Psoas muscle (tissue), 7 donors: ENCODE measurements at regions not wholly inside any gene's neighbourhood (a gene's known extent, or its start where the extent isn't known, plus 50 kb on each side); places are given as distances from the start of the nearest gene placed in this dataset.

Source experiments
- ATAC-seq, 4 donors: fragments of 200-7000 bp; cut with Tn5 transposase; one replicate each; pipeline ENCODE4 v1.9.1; 2020; ENCODE audit warnings: moderate library complexity in 3 of 4, mild to moderate bottlenecking in 2 of 4
- DNase-seq, 2 donors: peaks; one replicate each; pipeline ENCODE4 v3.0.0-alpha.2; 2020
- H3K27ac ChIP-seq: fragments of 200-600 bp; one replicate; pipeline ENCODE4 v1.8.0; 2022
- H3K27me3 ChIP-seq, 3 donors: fragments of 200-600 bp in 1 of 3; one replicate each; pipeline versions ENCODE4 v1.6.1 to v1.8.0; 2013 to 2022; ENCODE audit warnings: low read length in 2 of 3, mild to moderate bottlenecking in 2 of 3, moderate library complexity in 1 of 3; ENCODE audit not compliant: insufficient read depth in 3 of 3
- H3K36me3 ChIP-seq, 2 donors: fragments of 200-600 bp in 1 of 2; one replicate each; pipeline versions ENCODE4 v1.6.1 to v1.8.0; 2013 to 2022; ENCODE audit warnings: low read depth in 1 of 2, mild to moderate bottlenecking in 1 of 2, moderate library complexity in 1 of 2; ENCODE audit not compliant: insufficient read depth in 1 of 2
- H3K4me1 ChIP-seq: fragments of 200-600 bp; one replicate; pipeline ENCODE4 v1.8.0; 2022
- H3K4me3 ChIP-seq: fragments of 200-600 bp; one replicate; pipeline ENCODE4 v1.8.0; 2022; ENCODE audit warnings: mild to moderate bottlenecking
- H3K9me3 ChIP-seq: fragments of 200-600 bp; one replicate; pipeline ENCODE4 v1.8.0; 2022
- WGBS, 3 donors: extraction: QIAGEN DNeasy Blood & Tissue Kit; methylation state at CpG; one replicate each; pipeline versions ENCODE4 v1.1.6 to v1.1.7; 2013; 5-methylcytosine and 5-hydroxymethylcytosine counted together
- intact Hi-C, 2 donors: fragments of 100-400 bp; cut with DNase I; formaldehyde crosslinking; loops; one replicate each; pipeline versions ENCODE4 v1.11.0 to v1.14.2; 2022
- TF ChIP-seq, protein P1 (sequence below): fragments of 200-600 bp; IDR thresholded peaks from one replicate; pipeline ENCODE4 v1.8.0; 2022; ENCODE audit warnings: antibody characterized with exemption
- donor health status: healthy with polysubstance abuse.
- donor health status: DM: no; HTN: no; CAD: no; lungs with moderate emphysema.
- donor health status: Bipolar disorder and iron deficiency.
- donor health status: healthy.
- donor health status: DM: yes; HTN: yes; CAD: no.
- donor health status: DM: no; HTN: no; CAD: no.
- donor health status: DM: yes; HTN: yes; CAD: no.

DNA sequence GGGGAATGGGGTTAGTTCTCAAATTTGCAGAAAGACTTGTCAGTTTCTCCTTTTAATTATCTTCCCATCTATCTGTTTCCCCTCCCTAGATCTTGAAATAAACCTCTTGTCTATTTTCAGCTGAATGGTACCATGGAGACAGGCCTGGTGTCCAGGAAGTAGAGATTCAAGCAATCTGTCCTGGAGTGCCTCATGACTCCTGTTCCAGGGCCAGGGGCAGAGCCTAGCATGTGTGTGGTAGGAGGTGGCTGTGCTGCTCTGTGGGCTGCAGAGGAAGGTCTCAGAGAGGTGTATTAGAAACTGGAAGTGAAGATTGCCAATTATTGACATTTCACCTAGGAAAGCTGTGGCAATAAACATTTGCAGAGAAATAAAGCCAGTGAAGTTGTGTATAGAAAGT is 175.8 kb upstream of the ATP10B start:
- ATAC-seq: no peak
- Histone ChIP-seq H3K9me3 (no peaks in the 10 kb centered on the region), H3K4me1 (no peaks in the 10 kb centered on the region), H3K27ac (no peak overlapping the region), H3K27me3 (no peaks in the 10 kb centered on the region), H3K36me3 (no peaks in the 10 kb centered on the region), H3K4me3 (no peak overlapping the region)
- TF ChIP-seq, protein P1, sequence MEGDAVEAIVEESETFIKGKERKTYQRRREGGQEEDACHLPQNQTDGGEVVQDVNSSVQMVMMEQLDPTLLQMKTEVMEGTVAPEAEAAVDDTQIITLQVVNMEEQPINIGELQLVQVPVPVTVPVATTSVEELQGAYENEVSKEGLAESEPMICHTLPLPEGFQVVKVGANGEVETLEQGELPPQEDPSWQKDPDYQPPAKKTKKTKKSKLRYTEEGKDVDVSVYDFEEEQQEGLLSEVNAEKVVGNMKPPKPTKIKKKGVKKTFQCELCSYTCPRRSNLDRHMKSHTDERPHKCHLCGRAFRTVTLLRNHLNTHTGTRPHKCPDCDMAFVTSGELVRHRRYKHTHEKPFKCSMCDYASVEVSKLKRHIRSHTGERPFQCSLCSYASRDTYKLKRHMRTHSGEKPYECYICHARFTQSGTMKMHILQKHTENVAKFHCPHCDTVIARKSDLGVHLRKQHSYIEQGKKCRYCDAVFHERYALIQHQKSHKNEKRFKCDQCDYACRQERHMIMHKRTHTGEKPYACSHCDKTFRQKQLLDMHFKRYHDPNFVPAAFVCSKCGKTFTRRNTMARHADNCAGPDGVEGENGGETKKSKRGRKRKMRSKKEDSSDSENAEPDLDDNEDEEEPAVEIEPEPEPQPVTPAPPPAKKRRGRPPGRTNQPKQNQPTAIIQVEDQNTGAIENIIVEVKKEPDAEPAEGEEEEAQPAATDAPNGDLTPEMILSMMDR: no peak
- intact Hi-C loops: no loop called here
- DNase-seq: no peak

GRCh38 chr5:161023551-161023950 is 171.5 kb upstream of the ATP10B start:
- DNase-seq (no peak), ATAC-seq (no peak)
- TF ChIP-seq, protein P1: no peak
- Histone ChIP-seq H3K9me3 (no peaks in the 10 kb centered on the region), H3K27me3 (no peaks in the 10 kb centered on the region), H3K36me3 (no peaks in the 10 kb centered on the region), H3K27ac (no peak overlapping the region), H3K4me3 (no peak overlapping the region), H3K4me1 (no peaks in the 10 kb centered on the region)
- 78 to 86% (median 83%) methylated on average over 4 of the region's 4 CpGs for WGBS, 3 donors
- intact Hi-C loops: no loop called here

DNA sequence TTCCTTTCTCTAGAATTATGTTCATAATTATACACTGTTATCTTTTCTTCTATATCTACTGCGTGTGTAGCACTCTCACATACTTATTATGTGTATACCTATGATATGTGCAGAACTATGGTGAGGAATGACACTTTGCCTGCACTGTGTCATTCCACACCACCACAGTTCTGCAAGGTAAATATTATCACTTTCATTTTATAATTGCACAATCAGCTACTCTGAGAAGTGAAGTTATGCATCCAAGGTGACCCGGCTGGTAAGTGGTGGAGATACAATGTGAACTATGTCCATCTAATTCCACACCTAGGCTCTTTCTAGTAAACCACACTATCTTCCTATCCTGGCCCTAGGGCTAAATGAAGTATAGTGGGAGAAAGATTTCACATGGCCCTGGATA is 170.1 kb upstream of the ATP10B start:
- peaks cover under 1% of the 10 kb centered on the region for H3K9me3 ChIP-seq
- ATAC-seq: no peak
- WGBS, 3 donors: 89 to 93% (median 91%) methylated on average over 2 of the region's 2 CpGs
- H3K27ac ChIP-seq: no peak overlapping the region
- TF ChIP-seq, protein P1: no peak
- H3K4me3 ChIP-seq: no peak overlapping the region
- H3K27me3 ChIP-seq: no peaks in the 10 kb centered on the region
- H3K4me1 ChIP-seq: no peaks in the 10 kb centered on the region
- H3K36me3 ChIP-seq: no peaks in the 10 kb centered on the region
- intact Hi-C loops: no loop called here
- DNase-seq: no peak

GRCh38 chr5:161009817-161010216 is 157.8 kb upstream of the ATP10B start:
- TF ChIP-seq, protein P1: no peak
- no peak overlapping the region for H3K27ac ChIP-seq
- no peaks in the 10 kb centered on the region for H3K4me1 ChIP-seq
- no peak overlapping the region for H3K4me3 ChIP-seq
- no peaks in the 10 kb centered on the region for H3K36me3 ChIP-seq
- DNase-seq (no peak), ATAC-seq (no peak)
- H3K9me3 ChIP-seq: no peaks in the 10 kb centered on the region
- no peaks in the 10 kb centered on the region for H3K27me3 ChIP-seq
- 36 to 50% (median 36%) methylated on average over 1 of the region's 1 CpG for WGBS, 3 donors
- intact Hi-C loops: no loop called here

- H3K9me3 ChIP-seq: no peaks in the 10 kb centered on the region
- no peaks in the 10 kb centered on the region for H3K27me3 ChIP-seq
- TF ChIP-seq, protein P1: no peak
- H3K27ac ChIP-seq: no peak overlapping the region
- no peaks in the 10 kb centered on the region for H3K36me3 ChIP-seq
- H3K4me3 ChIP-seq: no peak overlapping the region
- H3K4me1 ChIP-seq: no peaks in the 10 kb centered on the region
- intact Hi-C loops: no loop called here
- ATAC-seq (no peak), DNase-seq (no peak)
- WGBS, 3 donors: 54 to 74% (median 62%) methylated on average over 2 of the region's 2 CpGs
These were observed 157.2 kb upstream of the ATP10B start for GRCh38 chr5:161009194-161009593.
